HG03575 (cell line): ENCODE measurements at regions not wholly inside any gene's neighbourhood (a gene's known extent, or its start where the extent isn't known, plus 50 kb on each side); places are given as distances from the start of the nearest gene placed in this dataset.
A peak's percentile ranks its signal among the peaks of the same experiment; 100 is the strongest.
"Not testable (repeated sequence)": the region's sequence is repeated elsewhere in the genome, so short reads cannot be mapped to it uniquely, and the experiment has no call there.

ENCODE experiments used
- ATAC-seq: cut with Tn5 transposase; IDR thresholded peaks from one replicate; pipeline ENCODE4 v1.9.1; 2021; ENCODE audit not compliant: unreplicated experiment, insufficient number of reproducible peaks, low FRiP score; ENCODE audit errors: extremely low read depth

GRCh38 chrX:21193196-21193595, 181.0 kb upstream of the CNKSR2 start:
- ATAC-seq = no peak

- ATAC-seq = no peak
These were observed 179.7 kb upstream of the CNKSR2 start for GRCh38 chrX:21194526-21194925.

- ATAC-seq = no peak
These were observed 167.1 kb upstream of the CNKSR2 start for GRCh38 chrX:21207080-21207479.

- ATAC-seq = not testable (repeated sequence)
These were observed 155.0 kb upstream of the CNKSR2 start for GRCh38 chrX:21219208-21219607.

GRCh38 chrX:21225643-21226042, 148.6 kb upstream of the CNKSR2 start:
- ATAC-seq = no peak

GRCh38 chrX:21228974-21229373, 145.2 kb upstream of the CNKSR2 start:
- not testable (repeated sequence) for ATAC-seq

GRCh38 chrX:21255032-21255618, 119.1 kb upstream of the CNKSR2 start:
- peak; percentile 78 for ATAC-seq

- no peak for ATAC-seq
These were observed 107.3 kb upstream of the CNKSR2 start for GRCh38 chrX:21266949-21267348.

GRCh38 chrX:21276736-21277433, 97.3 kb upstream of the CNKSR2 start:
- no peak for ATAC-seq

GRCh38 chrX:21289232-21289631, 85.0 kb upstream of the CNKSR2 start:
- no peak for ATAC-seq

GRCh38 chrX:21295246-21295820, 78.9 kb upstream of the CNKSR2 start:
- ATAC-seq = no peak

- no peak for ATAC-seq
These were observed 68.3 kb upstream of the CNKSR2 start for GRCh38 chrX:21305799-21306336.

GRCh38 chrX:21319323-21319722, 54.9 kb upstream of the CNKSR2 start:
- ATAC-seq = no peak
